GM21515 (cell line): ENCODE measurements at regions not wholly inside any gene's neighbourhood (a gene's known extent, or its start where the extent isn't known, plus 50 kb on each side); places are given as distances from the start of the nearest gene placed in this dataset.
"Not testable (repeated sequence)": the region's sequence is repeated elsewhere in the genome, so short reads cannot be mapped to it uniquely, and the experiment has no call there.

Source experiments
- ATAC-seq: cut with Tn5 transposase; IDR thresholded peaks from one replicate; pipeline ENCODE4 v1.9.1; 2021; ENCODE audit not compliant: unreplicated experiment

DNA sequence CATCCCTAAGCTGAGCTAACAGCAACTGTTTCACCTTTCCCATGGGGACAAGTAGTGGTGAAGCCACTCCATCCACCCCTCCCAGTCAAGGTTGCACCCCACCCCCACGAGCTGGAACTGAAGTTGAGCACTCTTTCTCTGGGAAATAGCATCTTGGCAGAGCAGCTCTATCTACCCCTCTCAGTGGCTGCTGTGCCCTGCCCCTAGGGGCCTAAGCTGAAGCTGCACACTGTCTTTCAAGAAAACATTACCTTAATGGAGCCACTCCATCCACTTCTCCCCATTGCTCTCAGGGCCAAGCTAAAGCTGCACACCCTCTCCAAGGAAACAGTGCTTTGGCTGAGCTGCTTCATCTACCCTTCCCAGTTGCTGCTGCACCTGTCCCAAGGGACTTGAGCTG, 170.6 kb upstream of the CCDC196 start:
- no peak for ATAC-seq

DNA sequence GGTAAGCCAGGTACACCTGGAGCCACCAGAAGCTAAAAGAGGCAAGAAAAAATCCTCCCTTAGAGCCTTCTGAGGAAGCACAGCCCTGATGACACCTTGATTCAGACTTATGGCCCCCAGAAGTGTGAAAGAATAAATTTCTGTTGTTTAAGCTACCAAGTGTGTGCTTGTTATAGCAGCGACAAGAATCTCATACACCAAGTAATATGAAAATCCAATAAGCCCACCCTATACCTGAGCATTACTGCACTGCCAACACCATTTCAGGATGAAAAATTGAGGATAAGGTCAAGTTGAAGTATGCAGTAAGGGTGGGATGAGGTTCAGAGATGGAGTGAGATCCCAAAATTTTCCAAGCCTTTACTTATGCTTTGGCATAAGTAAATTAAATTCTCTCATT, 163.6 kb upstream of the CCDC196 start:
- ATAC-seq: no peak

DNA sequence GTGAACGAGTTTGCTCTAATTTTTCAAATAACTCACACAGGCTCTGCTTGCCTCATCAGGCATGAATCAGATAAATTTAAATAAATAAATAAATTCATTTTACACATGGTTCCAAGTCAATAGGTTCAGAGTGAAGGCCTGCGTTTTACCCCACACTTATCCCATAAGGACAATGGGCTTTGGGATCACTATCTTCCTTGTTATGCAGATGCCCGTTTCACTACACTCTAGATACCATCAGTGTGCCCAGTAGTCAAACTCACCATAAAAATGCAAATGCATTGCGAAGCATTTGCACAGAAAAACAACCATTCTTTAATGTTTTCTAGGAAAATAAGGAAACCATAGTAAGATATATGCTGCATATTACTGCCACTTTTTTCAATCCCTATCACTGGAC, 155.9 kb upstream of the CCDC196 start:
- ATAC-seq: no peak

DNA sequence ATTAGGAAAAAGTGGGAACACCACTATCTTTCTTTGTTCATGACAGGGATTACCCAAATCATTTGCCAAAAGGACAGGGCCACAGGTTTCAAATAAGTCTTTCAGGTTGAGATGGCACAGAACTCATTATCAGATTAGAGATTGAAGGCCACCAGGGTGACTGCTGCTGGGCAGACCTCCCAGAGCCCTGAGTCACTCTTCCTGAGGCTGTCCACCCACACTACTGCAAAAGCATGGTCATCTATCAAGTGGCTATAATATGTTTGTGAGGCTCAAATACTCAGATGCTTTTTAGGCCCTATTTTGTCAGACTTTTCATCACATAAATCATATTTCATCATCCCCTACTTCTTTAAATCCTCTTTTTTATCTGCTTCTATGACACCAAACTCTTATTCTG, 155.3 kb upstream of the CCDC196 start:
- ATAC-seq: no peak

DNA sequence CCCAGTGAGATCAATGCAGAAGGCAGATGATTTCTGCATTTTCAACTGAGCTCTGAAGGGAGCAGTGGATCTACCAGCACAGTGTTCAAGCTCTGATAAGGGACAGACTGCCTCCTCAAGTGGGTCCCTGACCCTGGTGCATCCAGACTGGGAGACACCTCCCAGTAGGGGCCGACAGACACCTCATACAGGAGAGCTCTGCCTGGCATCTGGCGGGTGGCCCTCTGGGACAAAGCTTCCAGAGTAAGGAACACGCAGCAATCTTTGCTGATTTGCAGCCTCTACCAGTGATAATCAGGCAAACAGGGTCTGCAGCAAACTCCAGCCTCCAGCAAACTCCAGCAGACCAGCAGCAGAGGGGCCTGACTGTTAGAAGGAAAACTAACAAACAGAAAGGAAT, 152.9 kb upstream of the CCDC196 start:
- ATAC-seq: not testable (repeated sequence)

DNA sequence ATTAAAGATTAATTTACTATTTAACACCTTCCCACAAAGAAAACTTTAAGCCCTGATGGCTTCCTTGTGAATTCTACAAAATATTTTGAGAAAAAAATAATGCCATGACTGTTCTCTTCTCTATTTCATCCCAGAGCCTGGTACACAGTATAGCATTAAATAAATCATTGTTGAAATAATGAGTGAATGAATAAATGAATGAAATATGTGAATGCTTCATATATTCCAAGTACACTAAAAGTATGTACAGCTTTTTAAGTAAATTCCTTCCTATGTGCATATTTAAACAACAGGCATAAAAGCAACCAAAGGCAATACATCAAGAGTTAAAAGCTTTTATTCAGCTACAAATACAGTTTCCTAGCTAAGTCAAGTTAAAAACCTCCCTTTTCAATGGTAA, 144.9 kb upstream of the CCDC196 start:
- no peak for ATAC-seq

DNA sequence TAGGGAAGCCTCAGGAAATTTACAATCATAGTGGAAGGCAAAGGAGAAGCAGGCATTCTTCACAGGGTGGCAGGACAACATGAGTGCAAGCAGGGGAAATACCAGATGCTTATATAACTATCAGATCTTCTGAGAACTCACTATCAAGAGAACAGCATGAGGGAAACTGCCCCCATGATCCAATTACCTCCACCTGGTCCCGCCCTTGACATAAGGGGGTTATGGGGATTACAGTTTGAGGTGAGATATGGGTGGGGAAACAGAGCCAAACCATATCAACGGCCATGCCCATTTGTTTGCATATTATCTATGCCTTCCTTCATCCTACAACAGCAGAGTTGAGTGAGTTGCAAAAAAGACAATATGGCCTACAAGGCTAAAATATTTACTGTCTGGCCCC, 140.2 kb upstream of the CCDC196 start:
- ATAC-seq: no peak

DNA sequence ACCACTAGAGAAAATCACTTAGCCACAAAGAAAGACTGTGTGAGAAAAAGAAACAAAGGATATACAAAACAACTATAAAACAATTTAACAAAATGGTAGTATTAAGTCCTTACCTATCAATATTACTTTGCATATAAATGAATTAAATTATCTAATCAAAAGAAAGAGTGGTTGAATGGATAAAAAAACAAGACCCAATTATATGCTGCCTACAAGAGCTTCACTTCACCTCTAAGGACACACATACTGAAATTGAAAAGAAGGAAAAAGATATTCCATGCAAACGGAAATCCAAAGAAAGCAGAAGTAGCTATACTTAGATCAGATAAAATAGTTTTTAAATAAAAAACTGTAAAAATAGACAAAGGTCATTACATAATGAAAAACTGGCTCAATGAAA, 134.9 kb upstream of the CCDC196 start:
- no peak for ATAC-seq

DNA sequence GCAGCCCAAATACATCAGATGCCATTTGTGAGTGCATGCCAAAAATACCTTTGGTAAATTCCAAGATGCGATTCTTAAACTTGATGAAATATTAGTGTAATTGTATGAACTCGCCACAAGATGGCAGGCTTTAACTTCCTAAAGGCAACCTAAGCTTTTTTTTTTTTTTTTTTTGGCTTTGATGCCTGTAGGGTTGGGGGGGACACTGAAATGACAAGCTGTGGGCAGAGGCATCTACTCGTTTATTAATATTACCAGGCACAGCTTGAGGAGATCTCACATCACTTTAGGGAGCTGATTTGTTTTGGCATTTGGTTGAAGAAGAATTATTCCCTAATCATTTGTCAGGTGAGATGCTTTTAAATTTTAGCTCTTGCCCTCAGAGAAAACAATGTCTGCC, 126.7 kb upstream of the CCDC196 start:
- no peak for ATAC-seq

DNA sequence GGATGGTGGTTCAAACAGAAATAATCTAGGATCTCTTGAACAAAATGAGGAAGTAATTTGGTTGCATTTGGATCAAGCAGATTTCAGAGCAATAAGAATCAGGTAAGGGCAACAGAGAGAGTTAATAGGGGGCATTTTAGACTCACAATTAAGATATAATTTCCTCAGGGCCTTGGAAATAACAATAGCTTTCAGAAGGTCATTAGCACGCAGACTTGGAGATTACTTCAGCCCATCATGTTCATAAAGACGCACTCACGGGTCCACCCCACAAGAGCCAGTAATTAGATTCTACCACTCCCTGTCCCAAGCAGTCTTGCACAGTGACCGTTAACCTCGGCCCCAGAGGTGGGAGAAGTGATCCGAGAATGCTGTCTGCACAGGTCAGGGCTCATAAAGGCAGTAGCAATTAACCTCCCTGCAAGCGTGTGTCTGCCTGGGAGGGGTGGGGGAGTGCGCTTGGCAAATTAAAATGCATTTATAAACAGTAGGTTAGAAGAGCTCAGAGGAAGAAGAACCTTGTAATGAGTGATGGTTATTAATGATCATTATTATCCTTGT, 125.7 kb upstream of the CCDC196 start:
- ATAC-seq: no peak

DNA sequence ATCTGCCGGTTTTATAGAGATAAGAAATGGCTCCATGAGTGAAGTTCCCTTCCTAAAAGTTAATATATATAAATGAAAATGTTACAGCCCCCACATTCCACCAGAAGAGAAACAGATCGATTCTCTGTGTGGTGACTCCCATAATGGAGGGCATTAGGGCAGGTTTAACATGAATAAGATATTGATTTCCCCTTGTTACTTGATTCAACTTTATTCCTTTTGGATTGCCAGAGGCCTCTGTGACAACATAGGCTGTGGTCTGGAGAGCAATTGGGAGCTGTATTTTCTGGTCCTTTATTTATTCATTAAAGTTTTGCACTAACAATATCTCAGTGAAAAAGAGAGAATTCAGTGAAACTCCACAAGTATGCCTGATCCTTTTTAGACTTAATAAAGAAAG, 125.2 kb upstream of the CCDC196 start:
- ATAC-seq: no peak

DNA sequence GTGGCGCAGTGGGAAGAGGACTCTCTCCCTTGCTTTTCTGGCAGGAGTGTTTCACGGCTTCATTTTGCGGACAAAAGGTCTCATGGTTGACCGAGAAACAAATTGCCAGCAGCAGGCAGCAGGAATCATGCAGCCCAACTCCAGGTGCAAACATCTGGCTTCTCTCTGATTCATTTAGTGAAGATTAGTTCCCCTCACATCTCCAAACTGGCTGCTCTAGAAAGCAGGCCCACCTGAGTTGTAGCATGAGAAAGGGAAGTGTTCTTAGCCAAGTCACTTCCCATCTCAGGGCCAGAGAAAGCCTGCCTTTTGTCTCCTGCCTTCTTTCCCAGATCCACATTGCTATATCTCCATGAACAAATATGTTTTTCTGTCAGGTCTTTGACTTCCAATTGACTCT, 120.8 kb upstream of the CCDC196 start:
- ATAC-seq: no peak

DNA sequence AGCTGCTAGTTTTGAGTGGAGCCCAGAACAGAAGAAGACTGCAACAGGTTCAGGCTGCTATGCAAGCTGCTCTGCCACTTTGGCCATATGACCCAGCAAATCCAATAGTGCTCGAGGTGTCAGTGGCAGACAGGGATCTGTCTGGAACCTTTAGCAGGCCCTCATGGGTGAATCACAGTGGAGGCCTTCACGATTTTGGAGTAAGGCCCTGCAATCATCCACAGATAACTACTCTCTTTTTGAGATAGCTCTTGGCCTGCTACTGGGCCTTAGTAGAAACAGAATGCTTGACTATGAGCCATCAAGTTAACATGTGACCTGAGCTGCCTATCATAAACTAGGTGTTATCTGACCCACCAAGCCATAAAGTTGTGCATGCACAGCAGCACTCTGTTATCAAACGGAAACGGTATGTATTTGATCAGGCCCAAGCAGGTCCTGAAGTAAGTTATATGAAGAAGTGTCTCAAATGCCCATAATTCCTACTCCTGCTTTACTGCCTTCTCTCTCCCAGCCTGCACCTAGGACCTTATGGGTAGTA, 116.9 kb upstream of the CCDC196 start:
- no peak for ATAC-seq

DNA sequence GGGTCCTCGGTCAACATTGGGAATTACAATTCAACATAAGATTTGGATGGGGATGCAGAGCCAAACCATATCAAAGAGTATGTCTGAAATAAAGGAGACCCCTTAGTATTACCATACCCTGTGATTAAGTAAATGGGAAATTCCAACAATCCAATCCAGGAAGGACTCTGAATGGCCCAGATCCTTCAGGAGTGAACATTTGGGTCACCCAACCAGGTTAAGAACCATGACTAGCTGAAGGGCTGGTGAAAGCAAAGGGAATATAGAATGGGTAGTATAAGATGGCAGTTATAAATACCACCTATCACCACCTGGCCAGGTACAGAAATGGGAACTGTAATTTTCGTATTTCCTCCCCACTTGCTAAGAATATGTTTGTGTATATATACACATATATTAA, 114.4 kb upstream of the CCDC196 start:
- no peak for ATAC-seq

DNA sequence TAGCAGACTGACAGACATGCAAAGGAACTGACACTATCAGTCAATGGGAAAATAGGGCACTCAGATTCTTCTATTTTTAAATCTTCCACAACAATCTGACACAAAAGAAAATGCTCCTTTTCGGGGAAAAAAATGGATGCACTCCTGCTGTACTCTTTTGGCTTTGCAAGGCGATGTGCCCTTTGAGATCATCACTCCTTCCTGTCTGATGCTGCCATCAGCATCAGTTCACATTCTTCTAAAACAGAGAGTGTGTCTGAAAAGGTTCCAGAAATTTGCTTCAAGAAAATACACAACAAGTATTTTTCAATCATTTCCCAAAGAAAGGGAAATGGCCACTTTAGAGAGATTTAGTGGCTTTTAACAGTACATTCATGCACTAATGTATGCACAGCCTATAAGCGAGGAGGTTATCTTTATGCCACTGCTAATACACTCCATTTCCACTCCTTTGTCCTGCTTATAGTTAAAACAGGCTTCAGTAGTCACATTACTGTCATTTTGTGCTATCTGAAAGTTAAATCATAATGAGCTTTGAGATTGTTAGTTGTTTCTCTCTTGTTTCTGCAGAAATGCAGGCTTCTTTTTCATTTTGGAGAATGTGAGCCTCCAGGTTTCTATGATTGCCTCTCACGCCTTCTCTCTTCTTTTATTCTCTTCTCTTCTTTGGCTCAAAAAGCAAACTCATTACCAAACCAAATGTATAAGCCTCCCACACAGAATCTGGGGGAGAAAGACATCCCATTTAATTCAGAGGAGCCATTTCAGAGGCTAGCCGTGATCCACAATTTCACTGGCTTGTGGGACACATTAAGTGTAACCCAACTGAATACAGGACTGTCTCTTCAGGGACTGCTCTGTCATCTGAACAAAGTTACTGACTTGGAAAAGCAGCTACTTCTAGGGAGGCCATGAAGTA, 110.9 kb upstream of the CCDC196 start:
- ATAC-seq: no peak

DNA sequence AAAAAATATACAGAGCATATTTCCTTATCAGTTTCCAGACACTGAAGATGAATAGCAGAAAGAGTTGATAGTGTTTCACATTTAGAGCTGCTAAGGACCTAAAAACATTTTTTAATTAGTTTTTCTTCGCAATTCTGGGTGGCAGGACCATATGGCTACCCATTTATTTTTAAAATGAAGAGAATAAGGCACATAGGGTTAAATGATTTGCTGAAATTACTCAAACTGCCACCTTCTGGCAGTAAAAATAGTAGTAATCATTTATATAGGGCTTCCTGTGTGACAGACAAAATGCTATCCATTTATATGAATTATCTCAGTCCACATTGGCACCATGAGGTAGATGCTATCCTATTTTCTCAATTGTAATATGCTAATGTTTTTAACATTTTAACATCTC, 108.6 kb upstream of the CCDC196 start:
- no peak for ATAC-seq

DNA sequence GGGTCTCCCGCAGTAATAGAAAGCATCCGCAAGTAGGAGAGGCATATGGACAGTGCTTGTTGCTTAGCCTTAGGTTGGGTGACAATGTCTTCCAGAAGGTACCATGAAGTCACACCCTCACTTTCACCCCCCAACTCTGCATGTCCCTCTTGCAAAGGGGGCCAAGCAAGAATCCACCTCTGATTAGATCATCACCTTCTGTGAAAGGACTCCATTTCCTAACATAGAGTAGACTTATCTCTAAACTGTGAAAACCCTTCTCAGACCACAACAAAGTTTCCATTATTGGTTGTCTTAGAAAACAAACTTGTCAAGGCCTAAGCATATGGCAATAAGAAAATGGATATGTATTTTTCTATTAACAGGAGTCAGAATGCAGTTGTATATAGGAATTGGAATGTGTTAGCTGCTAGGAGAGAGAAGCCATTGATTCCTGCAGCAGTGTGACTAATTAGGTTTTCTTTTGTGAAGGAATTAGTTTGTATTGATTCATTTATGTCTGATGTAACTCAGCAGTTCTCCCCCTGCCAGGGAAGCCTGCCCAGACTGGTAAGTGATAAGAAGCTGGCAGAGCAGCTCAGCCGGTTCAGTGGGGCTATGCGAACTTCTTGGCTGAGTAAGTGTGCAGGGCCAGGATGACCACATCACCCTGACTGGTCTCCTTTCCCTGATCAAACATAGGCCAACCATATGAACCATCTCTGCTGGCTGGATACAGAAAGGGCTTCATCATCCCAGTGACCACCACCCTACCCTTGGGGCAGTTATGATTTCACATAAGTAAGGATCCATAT, 107.3 kb upstream of the CCDC196 start:
- ATAC-seq: no peak

DNA sequence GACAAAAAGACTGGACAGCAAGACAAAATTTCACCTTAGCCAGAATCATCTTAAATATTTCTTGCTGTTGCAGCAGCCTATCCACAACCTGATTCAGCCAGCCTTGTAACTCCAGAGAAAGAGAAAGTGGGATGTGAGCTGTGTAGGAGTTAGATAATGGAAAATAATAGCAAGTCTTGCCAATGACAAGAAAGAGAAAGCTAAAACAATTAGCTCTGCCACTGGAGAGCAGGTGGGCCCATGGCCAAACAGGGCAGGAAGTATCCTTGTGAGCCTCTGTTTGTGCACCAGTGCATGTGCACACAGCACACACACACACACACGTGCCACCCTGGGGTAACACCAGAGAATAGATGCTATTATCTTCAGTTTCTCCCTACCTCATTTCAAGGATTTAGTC, 106.0 kb upstream of the CCDC196 start:
- no peak for ATAC-seq

DNA sequence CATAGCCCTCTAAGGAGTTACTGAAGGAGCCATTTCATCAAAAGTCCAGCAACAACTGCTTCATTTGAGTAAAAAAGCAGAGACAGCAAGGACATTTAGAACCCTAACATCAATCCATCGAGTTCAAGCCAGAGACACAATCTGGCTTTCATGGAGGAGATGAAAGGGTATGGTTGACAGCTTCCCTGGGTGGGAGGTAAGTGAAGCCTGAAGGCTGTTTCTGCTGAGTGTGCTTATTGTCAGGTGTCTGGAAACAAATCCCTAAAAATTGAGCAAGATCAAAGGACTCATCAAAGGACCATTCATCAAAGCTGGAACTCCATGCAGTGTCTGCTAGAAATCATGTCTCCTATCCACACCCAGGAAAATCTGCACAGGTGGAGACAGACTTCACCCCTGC, 104.4 kb upstream of the CCDC196 start:
- no peak for ATAC-seq

DNA sequence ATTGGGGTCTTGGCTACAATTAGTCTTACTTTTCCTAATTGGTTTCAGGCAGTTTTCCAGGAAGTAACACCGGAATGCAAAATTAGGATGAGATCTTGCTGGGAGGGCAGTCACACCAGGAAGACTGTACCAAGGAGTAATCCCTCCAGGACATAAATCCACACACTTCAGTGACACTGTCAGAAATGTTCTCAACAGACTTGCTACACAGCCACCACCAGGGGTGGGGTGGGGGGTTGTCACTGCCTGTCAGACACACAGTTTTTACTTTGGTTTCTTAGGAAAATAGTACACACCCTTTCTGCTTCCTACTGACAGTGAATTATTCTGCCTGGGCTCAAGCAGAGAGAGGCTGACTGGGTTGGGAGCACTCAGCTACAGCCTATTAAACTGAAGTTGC, 102.9 kb upstream of the CCDC196 start:
- no peak for ATAC-seq

DNA sequence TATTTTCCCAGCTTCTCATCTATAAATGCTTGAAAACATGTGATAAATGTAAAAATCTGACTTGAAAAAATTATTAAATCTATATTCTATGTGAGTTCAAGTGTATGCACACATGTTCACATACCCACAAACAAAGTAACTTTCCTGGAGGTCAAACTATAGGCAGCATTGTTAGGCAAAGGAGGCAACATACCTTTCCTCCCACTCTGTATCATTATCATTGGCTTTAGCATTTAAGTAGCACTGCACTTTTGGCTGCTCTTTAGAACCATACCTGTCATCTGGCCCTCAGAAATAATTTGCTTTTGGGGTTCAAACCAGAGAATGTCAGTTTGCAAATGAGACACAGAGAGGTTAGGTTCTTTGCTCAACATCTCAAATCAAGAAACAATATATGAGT, 102.4 kb upstream of the CCDC196 start:
- ATAC-seq: no peak

DNA sequence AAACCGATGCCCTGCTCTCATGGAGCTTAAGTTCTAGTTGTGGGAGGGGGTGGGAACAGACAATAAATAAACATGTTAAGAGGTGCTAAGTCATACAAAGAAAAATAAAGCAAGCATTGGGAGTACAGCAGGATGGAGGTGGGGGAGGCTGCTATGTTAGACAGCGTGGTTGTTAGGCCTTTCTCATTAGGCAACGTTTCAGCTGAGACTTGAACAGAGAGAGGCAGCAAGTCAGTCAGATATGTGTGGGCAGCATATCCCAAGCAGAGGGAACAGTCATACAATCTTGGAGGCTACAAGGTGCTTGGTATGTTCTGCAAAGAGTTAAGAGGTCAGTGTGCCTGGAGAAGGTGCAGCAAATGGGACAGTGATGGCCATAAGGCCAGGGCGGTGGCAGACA, 97.7 kb upstream of the CCDC196 start:
- no peak for ATAC-seq
